Lower leg skin (tissue), 4 donors: ENCODE measurements at regions not wholly inside any gene's neighbourhood (a gene's known extent, or its start where the extent isn't known, plus 50 kb on each side); places are given as distances from the start of the nearest gene placed in this dataset.

Source experiments
- DNase-seq, 2 donors: peaks; one replicate each; pipeline ENCODE4 v3.0.0-alpha.2; 2019; ENCODE audit warnings: low spot score in 2 of 2
- H3K4me3 ChIP-seq: fragments of 200-600 bp; sonication (generic); 2 replicates; pipeline ENCODE4 v1.5.1; 2017; ENCODE audit warnings: mild to moderate bottlenecking, low read depth; ENCODE audit not compliant: poor library complexity, severe bottlenecking
- CTCF ChIP-seq, 3 donors: fragments of 450-650 bp; IDR thresholded peaks; one replicate each; pipeline ENCODE4 v1.5.1; 2016; ENCODE audit warnings: antibody characterized with exemption in 3 of 3, mild to moderate bottlenecking in 3 of 3, moderate library complexity in 2 of 3
- POLR2A ChIP-seq, 2 donors: fragments of 450-650 bp; IDR thresholded peaks; one replicate each; pipeline ENCODE4 v1.6.1; 2016 to 2017; ENCODE audit warnings: antibody characterized with exemption in 2 of 2, mild to moderate bottlenecking in 1 of 2, moderate library complexity in 1 of 2
- WGBS, 2 donors: methylation state at CpG; one replicate each; pipeline ENCODE4 v1.1.5; 2018; 5-methylcytosine and 5-hydroxymethylcytosine counted together
- intact Hi-C: fragments of 100-400 bp; cut with DNase I; formaldehyde crosslinking; loops from one replicate; pipeline ENCODE4 v1.15.0; 2023; ENCODE audit warnings: low total_unique reads

DNA sequence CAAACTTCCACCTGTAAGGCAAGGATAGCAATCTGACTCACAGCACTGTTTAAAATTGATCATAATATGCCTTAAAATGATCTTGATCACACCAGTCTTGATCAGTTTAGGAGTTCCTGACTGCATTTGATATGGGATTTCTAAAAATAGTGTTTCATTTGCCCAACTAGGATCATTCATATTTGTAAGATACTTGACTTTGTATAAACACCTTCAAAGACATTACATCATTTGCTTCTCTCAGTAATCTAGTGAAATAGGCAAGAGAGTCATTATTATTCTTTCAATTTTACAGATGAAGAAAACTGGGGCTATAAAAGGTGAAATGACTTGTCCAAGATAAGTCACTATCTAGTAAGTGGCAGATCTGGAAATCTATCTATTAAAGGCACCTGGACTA, 521.1 kb downstream of the GATA3 start:
- no peak overlapping the region for H3K4me3 ChIP-seq
- intact Hi-C loops: no loop called here
- TF ChIP-seq CTCF (IDR thresholded peaks at IDR 0.05) (no peak), POLR2A (IDR thresholded peaks at IDR 0.05) (no peak)
- DNase-seq: no peak

DNA sequence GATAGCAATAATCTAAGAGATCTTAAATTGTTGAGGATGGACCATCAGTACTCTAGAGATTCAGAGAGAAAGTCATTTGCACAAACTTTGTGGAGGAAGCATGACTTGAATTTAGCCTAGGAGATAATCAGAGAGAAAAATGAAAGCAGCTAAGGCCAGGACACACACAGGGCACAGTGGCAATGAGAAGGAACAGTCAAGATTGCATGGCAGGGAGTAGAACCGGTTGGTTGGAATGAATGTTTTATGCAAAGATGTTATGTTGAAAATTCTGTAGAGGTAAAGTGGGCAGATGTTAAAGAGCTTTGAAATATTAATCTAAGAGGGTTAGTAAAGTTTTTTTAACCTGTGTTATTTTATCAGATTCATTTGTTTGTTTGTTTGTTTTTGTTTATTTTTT, 521.8 kb downstream of the GATA3 start:
- 70 to 77% methylated on average over 1 of the region's 1 CpG for WGBS, 2 donors
- intact Hi-C loops: no loop called here
- TF ChIP-seq POLR2A (IDR thresholded peaks at IDR 0.05) (no peak), CTCF (IDR thresholded peaks at IDR 0.05) (no peak)
- no peak for DNase-seq
- H3K4me3 ChIP-seq: no peak overlapping the region

GRCh38 chr10:8576911-8577310, 522.4 kb downstream of the GATA3 start:
- no peak overlapping the region for H3K4me3 ChIP-seq
- 87 to 88% methylated on average over 3 of the region's 3 CpGs for WGBS, 2 donors
- intact Hi-C loops: no loop called here
- no peak for DNase-seq
- TF ChIP-seq POLR2A (IDR thresholded peaks at IDR 0.05) (no peak), CTCF (IDR thresholded peaks at IDR 0.05) (no peak)

GRCh38 chr10:8577686-8578085, 523.2 kb downstream of the GATA3 start:
- H3K4me3 ChIP-seq: no peak overlapping the region
- 81 to 82% methylated on average over 7 of the region's 7 CpGs for WGBS, 2 donors
- TF ChIP-seq POLR2A (IDR thresholded peaks at IDR 0.05): no peak
- no peak for TF ChIP-seq CTCF (IDR thresholded peaks at IDR 0.05)
- intact Hi-C loops: no loop called here
- no peak for DNase-seq

GRCh38 chr10:8581521-8582225, 527.2 kb downstream of the GATA3 start:
- 65 to 72% methylated on average over 11 of the region's 11 CpGs for WGBS, 2 donors
- no peak overlapping the region for H3K4me3 ChIP-seq
- intact Hi-C loops: no loop called here
- no peak for DNase-seq
- TF ChIP-seq POLR2A (IDR thresholded peaks at IDR 0.05): no peak

DNA sequence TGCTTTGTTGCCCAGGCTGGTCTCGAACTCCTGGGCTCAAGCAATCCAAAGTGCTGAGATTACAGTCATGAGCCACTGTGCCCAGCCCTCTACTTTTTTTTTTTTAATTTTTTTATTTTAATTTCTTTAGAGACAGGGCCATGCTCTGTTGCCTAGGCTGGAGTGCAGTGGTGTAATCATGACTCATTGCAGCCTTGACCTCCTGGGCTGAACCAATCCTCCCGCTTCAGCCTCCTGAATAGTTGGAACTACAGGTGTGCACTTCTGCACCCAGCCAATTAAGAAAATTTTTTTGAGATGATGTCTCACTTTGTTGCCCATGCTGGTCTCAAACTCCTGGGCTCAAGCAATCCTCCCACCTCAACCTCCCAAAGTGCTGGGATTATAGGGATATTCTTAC, 528.6 kb downstream of the GATA3 start:
- 91% methylated on average over 2 of the region's 2 CpGs for WGBS, 2 donors
- DNase-seq: no peak
- intact Hi-C loops: no loop called here
- no peak for TF ChIP-seq CTCF (IDR thresholded peaks at IDR 0.05)
- no peak for TF ChIP-seq POLR2A (IDR thresholded peaks at IDR 0.05)
- H3K4me3 ChIP-seq: no peak overlapping the region
